NT2/D1 (cell line): ENCODE measurements at regions not wholly inside any gene's neighbourhood (a gene's known extent, or its start where the extent isn't known, plus 50 kb on each side); places are given as distances from the start of the nearest gene placed in this dataset.

Source experiments
- SUZ12 ChIP-seq: IDR thresholded peaks from 2 replicates; pipeline ENCODE4 v1.6.1; 2011; ENCODE audit not compliant: insufficient read length, insufficient read depth; ENCODE audit errors: extremely low read depth
- YY1 ChIP-seq: IDR thresholded peaks from 2 replicates; pipeline ENCODE4 v1.6.1; 2011; ENCODE audit not compliant: insufficient read length, insufficient read depth
- ZNF274 ChIP-seq: IDR thresholded peaks from 2 replicates; pipeline ENCODE4 v1.6.1; 2011; ENCODE audit warnings: mild to moderate bottlenecking, low read depth, low read length

- TF ChIP-seq ZNF274 (no peak), SUZ12 (no peak), YY1 (no peak)
Measured at GRCh38 chr5:171609806-171610452, 175.7 kb upstream of the SMIM23 start.
